ENCODE measurements at regions not wholly inside any gene's neighbourhood (a gene's known extent, or its start where the extent isn't known, plus 50 kb on each side); places are given as distances from the start of the nearest gene placed in this dataset.

GRCh38 chr5:2902742-2903297, 151.3 kb upstream of the IRX2 start:
- TF ChIP-seq CTCF (conservative IDR thresholded peaks at IDR 0.05; ENCODE audit: low read depth, low read length): no peak
- H3K4me3 ChIP-seq (ENCODE audit: low read depth, low read length): no peak overlapping the region
- no peak for DNase-seq (ENCODE audit: low read depth)

GRCh38 chr5:2902186-2902585, 150.7 kb upstream of the IRX2 start:
- TF ChIP-seq CTCF (conservative IDR thresholded peaks at IDR 0.05; ENCODE audit: low read depth, low read length): no peak
- DNase-seq (ENCODE audit: low read depth): no peak
- no peak overlapping the region for H3K4me3 ChIP-seq (ENCODE audit: low read depth, low read length)

- DNase-seq (ENCODE audit: low read depth): no peak
- H3K4me3 ChIP-seq (ENCODE audit: low read depth, low read length): no peak overlapping the region
- TF ChIP-seq CTCF (conservative IDR thresholded peaks at IDR 0.05; ENCODE audit: low read depth, low read length): no peak
Measured at GRCh38 chr5:2901511-2901910, 150.0 kb upstream of the IRX2 start.

- H3K4me3 ChIP-seq (ENCODE audit: low read depth, low read length): no peak overlapping the region
- DNase-seq (ENCODE audit: low read depth): no peak
- TF ChIP-seq CTCF (conservative IDR thresholded peaks at IDR 0.05; ENCODE audit: low read depth, low read length): no peak
Measured at GRCh38 chr5:2901096-2901495, 149.6 kb upstream of the IRX2 start.

- no peak for TF ChIP-seq CTCF (conservative IDR thresholded peaks at IDR 0.05; ENCODE audit: low read depth, low read length)
- H3K4me3 ChIP-seq (ENCODE audit: low read depth, low read length): no peak overlapping the region
Measured at GRCh38 chr5:2900360-2900759, 148.9 kb upstream of the IRX2 start.

GRCh38 chr5:2899311-2899710, 147.8 kb upstream of the IRX2 start:
- no peak for TF ChIP-seq CTCF (conservative IDR thresholded peaks at IDR 0.05; ENCODE audit: low read depth, low read length)
- no peak for DNase-seq (ENCODE audit: low read depth)
- H3K4me3 ChIP-seq (ENCODE audit: low read depth, low read length): no peak overlapping the region

More at GRCh38 chr5:2900360-2900759, 148.9 kb upstream of the IRX2 start:
- no peak for DNase-seq (ENCODE audit: low read depth)

- TF ChIP-seq CTCF (conservative IDR thresholded peaks at IDR 0.05; ENCODE audit: low read depth, low read length): no peak
- DNase-seq (ENCODE audit: low read depth): no peak
Measured at GRCh38 chr5:2898661-2899060, 147.2 kb upstream of the IRX2 start.

More at GRCh38 chr5:2898661-2899060, 147.2 kb upstream of the IRX2 start:
- H3K4me3 ChIP-seq (ENCODE audit: low read depth, low read length): no peak overlapping the region
